IMR-90 (cell line): ENCODE measurements at regions not wholly inside any gene's neighbourhood (a gene's known extent, or its start where the extent isn't known, plus 50 kb on each side); places are given as distances from the start of the nearest gene placed in this dataset.

ENCODE experiments used
- ATAC-seq: fragments of 200-7000 bp; cut with Tn5 transposase; 2 replicates; pipeline ENCODE4 v1.9.1; 2020; ENCODE audit warnings: low read depth, mild to moderate bottlenecking, moderate library complexity
- BruUV-seq: library from RNA; stranded (reverse); fragments of 400-500 nt; replicated peaks from 2 replicates; lab custom pipeline; 2021; lab: Mats Ljungman, UMichigan
- CTCF ChIA-PET: fragments of 300-600 bp; formaldehyde crosslinking; extraction: SDS; loops from one replicate; lab custom pipeline; 2021; ENCODE audit warnings: antibody characterized with exemption; lab: Yijun Ruan, JAX
- POLR2A ChIA-PET: fragments of 300-600 bp; sonication (Branson Sonifier 250); formaldehyde crosslinking; loops from one replicate; lab custom pipeline; 2022; ENCODE audit warnings: antibody characterized with exemption; ENCODE audit not compliant: unreplicated experiment; lab: Charles Lee
- DNase-seq: peaks from one replicate; pipeline ENCODE4 v3.0.0; 2013
- H2AFZ ChIP-seq: replicated peaks from 2 replicates; pipeline ENCODE3; 2013; ENCODE audit warnings: low read length, mild to moderate bottlenecking; ENCODE audit not compliant: poor library complexity
- H2AK5ac ChIP-seq: 2 replicates; pipeline ENCODE4 v1.6.1; 2013; ENCODE audit warnings: low read depth, low read length, inconsistent platforms
- H2AK9ac ChIP-seq: replicated peaks from 2 replicates; pipeline ENCODE3; 2013; ENCODE audit warnings: mild to moderate bottlenecking, low read depth, low read length, moderate library complexity; ENCODE audit not compliant: poor library complexity
- H2BK120ac ChIP-seq: 2 replicates; pipeline ENCODE4 v1.6.1; 2013; ENCODE audit warnings: low read depth, low read length, inconsistent platforms
- H2BK15ac ChIP-seq: 3 replicates; pipeline ENCODE4 v1.6.1; 2013; ENCODE audit warnings: low read depth, low read length, inconsistent platforms
- H2BK20ac ChIP-seq: 2 replicates; pipeline ENCODE4 v1.6.1; 2013; ENCODE audit warnings: low read depth, mild to moderate bottlenecking, inconsistent platforms, low read length, moderate library complexity
- H2BK5ac ChIP-seq: 2 replicates; pipeline ENCODE4 v1.6.1; 2013; ENCODE audit warnings: mild to moderate bottlenecking, low read depth, low read length, inconsistent platforms; ENCODE audit not compliant: poor library complexity, severe bottlenecking
- H3K14ac ChIP-seq: replicated peaks from 2 replicates; pipeline ENCODE4 v1.6.1; 2013; ENCODE audit warnings: low read depth, low read length, inconsistent platforms
- H3K18ac ChIP-seq: 2 replicates; pipeline ENCODE4 v1.6.1; 2013; ENCODE audit warnings: low read depth, low read length, control low read depth
- H3K23ac ChIP-seq: 2 replicates; pipeline ENCODE4 v1.6.1; 2013; ENCODE audit warnings: low read depth, low read length, inconsistent platforms
- H3K27ac ChIP-seq: 2 replicates; pipeline ENCODE4 v1.5.1; 2013; ENCODE audit warnings: mild to moderate bottlenecking, control low read depth, low read length; ENCODE audit not compliant: insufficient read depth
- H3K27me3 ChIP-seq: 2 replicates; pipeline ENCODE4 v1.6.1; 2013; ENCODE audit warnings: low read length; ENCODE audit not compliant: control insufficient read depth, insufficient read depth
- H3K36me3 ChIP-seq: 2 replicates; pipeline ENCODE4 v1.6.1; 2013; ENCODE audit warnings: low read length, mixed read lengths; ENCODE audit not compliant: control insufficient read depth, insufficient read depth
- H3K4ac ChIP-seq: 2 replicates; pipeline ENCODE4 v1.6.1; 2013; ENCODE audit warnings: low read depth, low read length, inconsistent platforms
- H3K4me1 ChIP-seq: 2 replicates; pipeline ENCODE4 v1.6.1; 2013; ENCODE audit warnings: low read length, mixed read lengths; ENCODE audit not compliant: control insufficient read depth, insufficient read depth
- H3K4me2 ChIP-seq: 2 replicates; pipeline ENCODE4 v1.6.1; 2013; ENCODE audit warnings: low read depth, mild to moderate bottlenecking, control low read depth, low read length, moderate library complexity
- H3K4me3 ChIP-seq: 2 replicates; pipeline ENCODE4 v1.5.1; 2013; ENCODE audit warnings: low read depth, mild to moderate bottlenecking, control low read depth, low read length, moderate library complexity; ENCODE audit not compliant: insufficient read depth
- H3K56ac ChIP-seq: 2 replicates; pipeline ENCODE4 v1.6.1; 2013; ENCODE audit warnings: low read length, inconsistent platforms; ENCODE audit not compliant: insufficient read depth; ENCODE audit errors: extremely low read depth
- H3K79me1 ChIP-seq, 2 experiments: 2 replicates each; pipeline ENCODE4 v1.6.1; 2013; ENCODE audit warnings: low read length in 2 of 2, inconsistent platforms in 1 of 2, low read depth in 1 of 2
- H3K9ac ChIP-seq: 2 replicates; pipeline ENCODE4 v1.6.1; 2013; ENCODE audit warnings: low read depth, low read length, control low read depth
- H3K9me1 ChIP-seq: 2 replicates; pipeline ENCODE4 v1.6.1; 2013; ENCODE audit warnings: low read length, inconsistent platforms; ENCODE audit not compliant: insufficient read depth
- H3K9me3 ChIP-seq: 2 replicates; pipeline ENCODE4 v1.6.1; 2013; ENCODE audit warnings: low read length; ENCODE audit not compliant: control insufficient read depth, insufficient read depth
- H4K20me1 ChIP-seq: 2 replicates; pipeline ENCODE4 v1.6.1; 2013; ENCODE audit warnings: low read length, inconsistent platforms; ENCODE audit not compliant: insufficient read depth
- H4K5ac ChIP-seq: 2 replicates; pipeline ENCODE4 v1.6.1; 2013; ENCODE audit warnings: mild to moderate bottlenecking, low read depth, low read length, control low read depth
- H4K8ac ChIP-seq, 2 experiments: 2 replicates each; pipeline ENCODE4 v1.6.1; 2013; ENCODE audit warnings: low read depth in 2 of 2, low read length in 2 of 2, control low read depth in 1 of 2, inconsistent platforms in 1 of 2
- H4K91ac ChIP-seq: 2 replicates; pipeline ENCODE4 v1.6.1; 2013; ENCODE audit warnings: low read depth, low read length, inconsistent platforms; ENCODE audit not compliant: insufficient read depth
- MAFK ChIP-seq: IDR thresholded peaks from 2 replicates; pipeline ENCODE4 v1.6.1; 2012; ENCODE audit warnings: low read depth, low read length, improper control_type of control experiment
- USF2 ChIP-seq: fragments of 150-350 bp; IDR thresholded peaks from 2 replicates; pipeline ENCODE4 v1.6.1; 2017; ENCODE audit warnings: mild to moderate bottlenecking, antibody characterized with exemption, low read length, low read depth
- WGBS, 2 experiments: methylation state at CpG; one replicate each; pipeline versions ENCODE4 v1.1.5 to v1.1.7; 2013; ENCODE audit warnings: missing lambda C conversion rate in 2 of 2; ENCODE audit not compliant: insufficient read length in 1 of 2; ENCODE audit errors: extremely low coverage in 2 of 2; 5-methylcytosine and 5-hydroxymethylcytosine counted together
- dilution Hi-C: fragments of 300-500 bp; cut with HindIII; formaldehyde crosslinking; loops from one replicate; pipeline ENCODE4 v1.14.3; 2018; ENCODE audit warnings: low sequenced_read_pairs; ENCODE audit not compliant: unreplicated experiment
- in situ Hi-C: fragments of 300-500 bp; cut with MboI; formaldehyde crosslinking; loops from 3 replicates; pipeline ENCODE4 v1.14.3; 2019; ENCODE audit warnings: low sequenced_read_pairs, inconsistent platforms, mixed read lengths
- intact Hi-C: fragments of 100-400 bp; cut with micrococcal nuclease; formaldehyde crosslinking; loops from 2 replicates; pipeline ENCODE4 v1.10.0; 2022

- Histone ChIP-seq H2BK20ac (no peak overlapping the region), H3K14ac (no peak overlapping the region), H3K56ac (no peak overlapping the region), H2BK120ac (no peak overlapping the region), H3K18ac (no peak overlapping the region), H3K4me1 (no peaks in the 10 kb centered on the region), H3K79me1 (no peaks in the 10 kb centered on the region), H3K4me2 (no peak overlapping the region), H4K8ac (no peak overlapping the region), H3K23ac (no peak overlapping the region), H3K9ac (no peak overlapping the region), H4K20me1 (no peaks in the 10 kb centered on the region), H4K91ac (no peak overlapping the region), H2AFZ (no peak overlapping the region), H3K27ac (no peak overlapping the region), H3K4ac (no peak overlapping the region), H2AK9ac (no peak overlapping the region), H3K27me3 (no peaks in the 10 kb centered on the region), H3K4me3 (no peak overlapping the region), H4K5ac (no peak overlapping the region), H3K9me3 (no peaks in the 10 kb centered on the region), H2AK5ac (no peak overlapping the region), H2BK5ac (no peak overlapping the region), H3K9me1 (no peaks in the 10 kb centered on the region), H3K36me3 (no peaks in the 10 kb centered on the region), H2BK15ac (no peak overlapping the region)
- dilution Hi-C loops (no loop called here), in situ Hi-C loops (no loop called here), intact Hi-C loops (no loop called here)
- WGBS, 2 experiments, result no CpG with 5 or more reads among the region's 3 CpGs
- CTCF ChIA-PET, result no interaction called here
- no peak for ATAC-seq
- POLR2A ChIA-PET, result no interaction called here
- no TSS peak for BruUV-seq
- no peak for DNase-seq
- TF ChIP-seq USF2 (no peak), MAFK (0 out of 2 replicates have a peak, but pooled peaks have one; percentile 17)
Measured at GRCh38 chr2:185980944-185981343, 242.3 kb downstream of the FSIP2 start.
